ENCODE measurements at regions not wholly inside any gene's neighbourhood (a gene's known extent, or its start where the extent isn't known, plus 50 kb on each side); places are given as distances from the start of the nearest gene placed in this dataset.

- TF ChIP-seq CREB5 (CRISPR knock-in tag; IDR thresholded peaks at IDR 0.05; ENCODE audit: low read depth) (no peak), ZFP30 (CRISPR knock-in tag; IDR thresholded peaks at IDR 0.05) (no peak), RARB (CRISPR knock-in tag; IDR thresholded peaks at IDR 0.05) (no peak), TCF4 (CRISPR knock-in tag; IDR thresholded peaks at IDR 0.05; ENCODE audit: borderline replicate concordance) (no peak), OSR1 (CRISPR knock-in tag; IDR thresholded peaks at IDR 0.05) (no peak), ZNF565 (CRISPR knock-in tag; conservative IDR thresholded peaks at IDR 0.05; ENCODE audit: low read depth) (no peak), GLIS3 (CRISPR knock-in tag; IDR thresholded peaks at IDR 0.05) (no peak), ARNTL (CRISPR knock-in tag; IDR thresholded peaks at IDR 0.05; ENCODE audit: borderline replicate concordance, low read depth) (no peak), ZC3H10 (CRISPR knock-in tag; IDR thresholded peaks at IDR 0.05) (no peak), SNAI2 (CRISPR knock-in tag; IDR thresholded peaks at IDR 0.05) (no peak)
Measured at GRCh38 chr14:100004392-100004791, 60.8 kb upstream of the EVL start.

Data from SK-N-SH treated with all-trans-retinoic acid at 6 μM for 48 hours (cell line).